ENCODE measurements at regions not wholly inside any gene's neighbourhood (a gene's known extent, or its start where the extent isn't known, plus 50 kb on each side); places are given as distances from the start of the nearest gene placed in this dataset.

DNA sequence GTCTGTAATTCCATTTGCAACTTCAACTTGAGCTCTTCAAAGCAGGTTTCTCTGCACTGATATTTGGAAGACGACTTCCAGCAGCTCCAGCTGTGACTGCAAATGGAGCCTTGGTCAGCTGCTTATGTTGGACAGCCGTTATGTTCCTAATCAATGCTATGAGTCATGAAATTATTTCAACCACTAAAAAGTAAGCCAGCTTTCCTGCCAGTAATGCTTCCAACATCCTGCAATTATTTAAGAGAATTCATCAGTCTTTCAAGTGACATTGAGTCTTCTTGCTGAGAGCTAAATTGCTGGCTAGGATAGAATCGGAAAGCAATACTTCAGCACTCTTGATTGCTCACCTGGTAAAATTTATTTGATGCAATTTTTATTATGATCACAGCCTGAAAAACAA lies 375.7 kb downstream of the MMUT start:
- Mint-ChIP-seq H3K4me1 (no peaks in the 10 kb centered on the region), H3K4me3 (no peak overlapping the region), H3K9me3 (no peaks in the 10 kb centered on the region), H3K36me3 (ENCODE audit: low read depth) (no peaks in the 10 kb centered on the region), H3K27ac (no peak overlapping the region), H3K27me3 (ENCODE audit: low read depth, poor library complexity) (no peaks in the 10 kb centered on the region)
- no peak for DNase-seq
- TF ChIP-seq CTCF (IDR thresholded peaks at IDR 0.05): no peak

DNA sequence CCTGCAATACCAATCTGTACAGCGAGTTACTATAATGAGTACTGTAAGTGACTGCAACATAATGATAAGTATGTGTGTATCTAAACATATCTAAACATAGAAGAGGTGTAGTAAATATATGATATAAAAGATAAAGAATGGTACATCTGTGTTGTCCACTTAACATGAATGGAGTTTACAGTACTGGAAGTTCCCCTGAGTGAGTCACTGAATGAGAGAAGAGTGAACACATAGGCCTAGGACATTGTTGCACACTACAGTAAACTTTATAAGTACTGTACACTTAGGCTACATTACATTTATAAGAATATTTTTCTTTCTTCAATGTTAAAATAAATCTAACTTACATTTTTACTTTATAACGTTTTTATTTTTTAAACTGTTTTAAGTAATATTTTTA lies 380.4 kb downstream of the MMUT start:
- no peak for DNase-seq
- H3K27ac Mint-ChIP-seq: no peak overlapping the region
- no peak overlapping the region for H3K4me3 Mint-ChIP-seq
- no peaks in the 10 kb centered on the region for H3K27me3 Mint-ChIP-seq (ENCODE audit: low read depth, poor library complexity)
- no peak for TF ChIP-seq CTCF (IDR thresholded peaks at IDR 0.05)
- no peaks in the 10 kb centered on the region for H3K4me1 Mint-ChIP-seq
- no peaks in the 10 kb centered on the region for H3K36me3 Mint-ChIP-seq (ENCODE audit: low read depth)
- no peaks in the 10 kb centered on the region for H3K9me3 Mint-ChIP-seq

DNA sequence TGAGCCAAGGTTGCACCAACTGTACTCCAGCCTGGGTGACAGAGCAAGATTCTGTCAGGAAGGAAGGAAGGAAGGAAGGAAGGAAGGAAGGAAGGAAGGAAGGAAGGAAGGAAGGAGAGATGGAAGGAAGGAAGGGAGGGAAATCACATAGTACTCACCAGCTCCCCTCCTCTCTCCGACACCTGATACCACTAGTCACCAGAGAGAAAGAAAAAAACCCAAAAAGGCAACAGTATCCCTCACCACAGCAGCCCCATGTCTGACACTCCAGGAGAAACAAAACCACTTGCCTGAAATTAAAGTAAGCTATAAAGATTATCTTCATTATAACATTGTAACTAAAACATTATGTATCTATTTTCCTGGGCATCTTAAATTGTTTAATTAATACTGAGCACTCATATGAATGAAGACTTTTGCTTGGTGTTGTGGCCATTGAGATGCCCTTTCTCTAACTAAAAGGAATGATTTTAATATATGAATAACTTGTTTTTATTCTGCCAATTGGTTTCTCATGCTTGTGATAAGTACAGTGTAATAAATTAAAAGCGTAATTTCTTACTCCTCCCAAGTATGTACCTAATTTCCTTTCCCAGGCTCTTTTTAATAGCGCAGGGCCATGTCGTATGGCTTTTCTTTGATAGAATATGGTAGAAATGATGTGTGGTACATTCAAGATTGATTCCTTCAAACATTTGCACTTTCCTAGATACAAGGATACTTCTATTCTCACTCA lies 390.0 kb downstream of the MMUT start:
- DNase-seq: no peak
- Mint-ChIP-seq H3K27ac (peak overlapping the region; percentile 61), H3K27me3 (ENCODE audit: low read depth, poor library complexity) (no peaks in the 10 kb centered on the region), H3K36me3 (ENCODE audit: low read depth) (no peaks in the 10 kb centered on the region), H3K9me3 (peaks cover 3% of the 10 kb centered on the region), H3K4me3 (no peak overlapping the region), H3K4me1 (peaks cover 9% of the 10 kb centered on the region)
- no peak for TF ChIP-seq CTCF (IDR thresholded peaks at IDR 0.05)

DNA sequence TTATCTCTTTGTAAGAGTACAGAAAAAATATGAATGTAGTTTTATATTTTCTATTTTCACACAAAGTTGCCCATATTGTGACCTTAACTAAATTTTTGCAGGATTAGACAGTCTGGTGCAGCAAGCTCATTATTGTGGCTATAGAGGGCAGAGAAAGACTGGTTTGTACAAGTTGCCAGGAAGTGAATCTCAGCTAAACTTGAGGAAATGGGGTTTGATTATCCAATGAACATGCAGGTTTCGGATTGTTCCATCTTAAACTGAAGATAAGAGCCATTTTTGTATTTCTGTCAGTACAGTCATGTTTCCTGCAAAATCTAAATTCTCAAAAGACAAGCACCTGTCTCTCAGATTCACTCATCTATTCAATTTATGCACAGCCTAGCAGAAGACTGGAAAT lies 390.9 kb downstream of the MMUT start:
- TF ChIP-seq CTCF (IDR thresholded peaks at IDR 0.05): no peak
- H3K27ac Mint-ChIP-seq: no peak overlapping the region
- peaks cover 9% of the 10 kb centered on the region for H3K4me1 Mint-ChIP-seq
- DNase-seq: no peak
- H3K27me3 Mint-ChIP-seq (ENCODE audit: low read depth, poor library complexity): no peaks in the 10 kb centered on the region
- peaks cover under 1% of the 10 kb centered on the region for H3K9me3 Mint-ChIP-seq
- H3K4me3 Mint-ChIP-seq: no peak overlapping the region
- H3K36me3 Mint-ChIP-seq (ENCODE audit: low read depth): no peaks in the 10 kb centered on the region

DNA sequence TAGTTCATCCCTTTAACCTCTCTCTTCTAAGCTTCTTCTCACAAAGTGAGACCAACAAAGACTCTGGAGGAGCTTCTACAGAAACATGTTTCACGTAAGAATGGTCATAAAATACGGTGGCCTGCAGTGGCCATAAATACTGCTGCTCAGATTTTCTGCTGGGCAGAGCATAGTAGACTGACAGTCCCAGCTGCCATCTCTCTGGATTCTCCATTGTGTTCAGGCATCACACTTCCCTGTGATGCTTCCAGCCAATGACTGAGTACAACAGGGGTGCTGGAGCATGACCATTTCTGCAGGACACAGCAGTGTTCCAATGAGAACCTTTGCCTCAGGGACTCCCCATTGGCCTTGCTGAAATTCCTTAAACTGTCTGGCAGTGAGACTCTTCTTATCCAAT lies 392.6 kb downstream of the MMUT start:
- no peaks in the 10 kb centered on the region for H3K36me3 Mint-ChIP-seq (ENCODE audit: low read depth)
- no peaks in the 10 kb centered on the region for H3K27me3 Mint-ChIP-seq (ENCODE audit: low read depth, poor library complexity)
- H3K4me1 Mint-ChIP-seq: peaks cover 9% of the 10 kb centered on the region
- H3K9me3 Mint-ChIP-seq: peaks cover 7% of the 10 kb centered on the region
- TF ChIP-seq CTCF (IDR thresholded peaks at IDR 0.05): no peak
- DNase-seq: no peak
- H3K27ac Mint-ChIP-seq: no peak overlapping the region
- H3K4me3 Mint-ChIP-seq: no peak overlapping the region

DNA sequence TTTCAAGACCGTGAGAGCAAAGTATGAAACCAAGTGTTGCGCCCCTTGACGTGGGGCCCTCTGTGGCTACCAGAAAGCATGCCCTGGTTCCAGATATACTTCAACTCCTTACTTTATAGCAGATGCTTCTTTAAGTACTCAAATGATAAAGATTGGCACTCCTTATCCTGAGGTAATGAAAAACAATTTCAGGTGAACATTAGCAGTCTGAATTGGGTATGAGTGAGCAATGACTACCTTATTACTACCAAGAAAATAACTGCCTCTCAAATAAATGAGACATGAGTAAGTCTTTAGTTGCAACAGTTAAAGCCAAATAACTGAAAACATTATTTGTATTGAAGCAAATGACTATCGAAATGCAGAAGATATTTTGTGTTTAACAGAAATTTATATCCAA lies 408.7 kb downstream of the MMUT start:
- H3K9me3 Mint-ChIP-seq: peaks cover 5% of the 10 kb centered on the region
- no peak for TF ChIP-seq CTCF (IDR thresholded peaks at IDR 0.05)
- no peak overlapping the region for H3K27ac Mint-ChIP-seq
- no peaks in the 10 kb centered on the region for H3K27me3 Mint-ChIP-seq (ENCODE audit: low read depth, poor library complexity)
- no peaks in the 10 kb centered on the region for H3K36me3 Mint-ChIP-seq (ENCODE audit: low read depth)
- no peak overlapping the region for H3K4me3 Mint-ChIP-seq
- no peak for DNase-seq
- H3K4me1 Mint-ChIP-seq: no peaks in the 10 kb centered on the region
